ENCODE measurements at regions not wholly inside any gene's neighbourhood (a gene's known extent, or its start where the extent isn't known, plus 50 kb on each side); places are given as distances from the start of the nearest gene placed in this dataset.

GRCh38 chr2:60371219-60371618, 182.2 kb downstream of the BCL11A start:
- H3K4me3 ChIP-seq (ENCODE audit: low read length): no peak overlapping the region
- no peak for DNase-seq (ENCODE audit: low read depth)
- no peak for TF ChIP-seq CTCF (conservative IDR thresholded peaks at IDR 0.05; ENCODE audit: low read depth, low read length)

GRCh38 chr2:60370814-60371213, 182.6 kb downstream of the BCL11A start:
- DNase-seq (ENCODE audit: low read depth): no peak
- TF ChIP-seq CTCF (conservative IDR thresholded peaks at IDR 0.05; ENCODE audit: low read depth, low read length): no peak
- H3K4me3 ChIP-seq (ENCODE audit: low read length): no peak overlapping the region

GRCh38 chr2:60368456-60368855, 185.0 kb downstream of the BCL11A start:
- no peak for TF ChIP-seq CTCF (conservative IDR thresholded peaks at IDR 0.05; ENCODE audit: low read depth, low read length)
- H3K4me3 ChIP-seq (ENCODE audit: low read length): no peak overlapping the region
- no peak for DNase-seq (ENCODE audit: low read depth)

- no peak for DNase-seq (ENCODE audit: low read depth)
Observed at GRCh38 chr2:60366135-60366712, 187.2 kb downstream of the BCL11A start.

GRCh38 chr2:60365556-60365955, 187.9 kb downstream of the BCL11A start:
- no peak overlapping the region for H3K4me3 ChIP-seq (ENCODE audit: low read length)
- no peak for TF ChIP-seq CTCF (conservative IDR thresholded peaks at IDR 0.05; ENCODE audit: low read depth, low read length)
- no peak for DNase-seq (ENCODE audit: low read depth)

More at GRCh38 chr2:60366135-60366712, 187.2 kb downstream of the BCL11A start:
- no peak overlapping the region for H3K4me3 ChIP-seq (ENCODE audit: low read length)
- TF ChIP-seq CTCF (conservative IDR thresholded peaks at IDR 0.05; ENCODE audit: low read depth, low read length): no peak

DNA sequence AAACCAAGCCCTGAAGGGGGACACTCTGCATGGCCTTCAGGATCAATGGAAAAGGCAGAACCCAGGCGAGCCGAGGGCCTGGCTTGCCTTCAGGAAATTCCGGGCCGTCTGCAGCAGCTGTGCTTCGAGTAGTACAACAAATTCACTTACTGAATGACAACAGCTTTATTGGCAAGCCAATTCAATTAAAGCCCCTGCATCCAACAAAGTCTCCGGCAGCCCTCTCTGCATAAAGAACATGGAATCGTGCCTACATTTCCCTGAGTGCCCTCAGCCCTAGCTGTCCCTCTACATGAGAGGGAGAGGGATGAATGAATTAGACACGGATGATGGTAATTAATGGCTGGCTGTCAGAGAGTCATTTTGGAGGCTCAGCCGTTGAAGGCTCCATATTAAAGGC, 189.0 kb downstream of the BCL11A start:
- no peak for DNase-seq (ENCODE audit: low read depth)
- no peak overlapping the region for H3K4me3 ChIP-seq (ENCODE audit: low read length)
- TF ChIP-seq CTCF (conservative IDR thresholded peaks at IDR 0.05; ENCODE audit: low read depth, low read length): no peak

- DNase-seq (ENCODE audit: low read depth): no peak
- no peak overlapping the region for H3K4me3 ChIP-seq (ENCODE audit: low read length)
- no peak for TF ChIP-seq CTCF (conservative IDR thresholded peaks at IDR 0.05; ENCODE audit: low read depth, low read length)
Observed at GRCh38 chr2:60361498-60361897, 192.0 kb downstream of the BCL11A start.

Measured in retinal pigment epithelial cell (primary cell).